Activated T-helper 2 cell treated with anti-CD3 and anti-CD28 coated beads, Interferon-gamma antibody, Interleukin-2, Interleukin-4, amounts not matched to agents 10 μg/mL and 5 μg/mL and 100 μg/mL, durations not matched to agents 14 hours and 24 hours and 36 hours (primary cell): ENCODE measurements at regions not wholly inside any gene's neighbourhood (a gene's known extent, or its start where the extent isn't known, plus 50 kb on each side); places are given as distances from the start of the nearest gene placed in this dataset.

Experiments
- DNase-seq: peaks from one replicate; pipeline ENCODE4 v3.0.0; 2021; ENCODE audit warnings: low spot score
- H3K27ac Mint-ChIP-seq: one replicate; pipeline ENCODE4 v1.8.0; 2021; ENCODE audit warnings: mixed read lengths
- H3K27me3 Mint-ChIP-seq: one replicate; pipeline ENCODE4 v1.8.0; 2021; ENCODE audit warnings: low read depth, mixed read lengths
- H3K36me3 Mint-ChIP-seq: one replicate; pipeline ENCODE4 v1.8.0; 2021; ENCODE audit warnings: low read depth, mixed read lengths
- H3K4me1 Mint-ChIP-seq: one replicate; pipeline ENCODE4 v1.8.0; 2021; ENCODE audit warnings: low read depth, mixed read lengths
- H3K4me3 Mint-ChIP-seq: one replicate; pipeline ENCODE4 v1.8.0; 2021; ENCODE audit warnings: low read depth, mild to moderate bottlenecking, moderate library complexity, mixed read lengths
- H3K9me3 Mint-ChIP-seq: one replicate; pipeline ENCODE4 v1.8.0; 2021; ENCODE audit warnings: mixed read lengths
- intact Hi-C: fragments of 100-400 bp; cut with micrococcal nuclease; formaldehyde crosslinking; loops from one replicate; pipeline ENCODE4 v1.15.1; 2023

DNA sequence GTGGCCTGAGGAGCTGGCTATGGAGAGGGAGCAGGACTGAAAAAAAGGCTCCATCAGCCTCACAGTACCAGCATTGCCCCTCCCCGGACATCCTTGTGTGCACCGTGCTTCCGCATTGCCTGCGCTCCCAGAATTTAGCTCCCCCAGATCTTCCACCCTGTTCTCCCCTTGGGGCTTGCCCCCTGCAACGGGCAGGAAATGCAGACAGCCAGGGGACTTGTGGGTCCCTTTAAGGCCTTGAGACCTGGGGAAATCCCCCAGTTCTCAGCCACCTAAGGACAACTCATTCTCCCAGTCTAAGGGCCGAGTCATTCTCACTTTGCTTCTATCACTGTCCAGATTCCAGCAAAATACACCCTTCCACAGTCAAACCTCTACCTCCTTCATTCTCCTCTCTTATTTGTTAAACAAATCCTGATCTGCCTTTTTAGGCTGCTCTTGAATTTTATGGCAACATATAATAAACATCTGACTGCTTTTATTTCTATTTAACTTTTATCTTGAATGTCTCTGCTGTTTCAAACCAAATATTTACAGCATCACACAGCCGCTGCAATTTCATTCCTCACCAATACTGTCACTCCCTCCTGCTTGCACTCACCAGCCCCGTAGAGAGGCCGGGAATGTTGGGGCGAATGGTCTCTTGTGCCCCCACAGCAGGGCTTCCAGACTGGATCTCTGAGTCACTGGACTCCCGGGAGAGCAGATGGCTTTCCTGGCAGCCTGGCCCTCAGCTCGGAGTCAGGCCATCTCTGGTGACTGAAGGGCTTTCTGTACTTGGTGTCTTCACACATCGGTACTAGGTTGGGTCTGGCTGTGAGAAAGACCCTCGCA lies 221.9 kb downstream of the TSHZ3 start:
- no peaks in the 10 kb centered on the region for H3K4me1 Mint-ChIP-seq
- H3K4me3 Mint-ChIP-seq, result no peak overlapping the region
- no peaks in the 10 kb centered on the region for H3K27me3 Mint-ChIP-seq
- no peaks in the 10 kb centered on the region for H3K36me3 Mint-ChIP-seq
- DNase-seq, result no peak
- H3K9me3 Mint-ChIP-seq, result no peaks in the 10 kb centered on the region
- intact Hi-C loops, result no loop called here
- H3K27ac Mint-ChIP-seq, result no peak overlapping the region

DNA sequence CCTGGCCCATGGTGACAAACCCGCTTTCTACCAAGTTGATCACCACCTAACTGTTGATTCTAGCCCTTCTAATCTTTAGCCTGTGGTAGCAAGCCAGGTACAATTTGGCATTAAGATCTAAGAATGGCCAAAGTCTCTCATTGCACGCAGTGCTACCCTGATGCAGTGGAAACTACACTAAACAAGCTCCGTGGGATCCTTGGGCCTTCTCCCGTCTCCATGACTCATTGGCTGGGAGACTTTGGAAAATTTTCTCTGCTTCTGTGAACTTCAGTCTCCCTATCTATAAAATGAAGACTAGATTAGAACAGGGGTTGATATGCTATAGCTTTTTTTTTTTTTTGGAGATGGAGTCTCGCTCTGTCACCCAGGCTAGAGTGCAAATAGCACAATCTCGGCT lies 223.0 kb downstream of the TSHZ3 start:
- Mint-ChIP-seq H3K36me3 (no peaks in the 10 kb centered on the region), H3K9me3 (no peaks in the 10 kb centered on the region), H3K27ac (no peak overlapping the region), H3K4me3 (no peak overlapping the region), H3K4me1 (no peaks in the 10 kb centered on the region), H3K27me3 (no peaks in the 10 kb centered on the region)
- no peak for DNase-seq
- intact Hi-C loops, result no loop called here

DNA sequence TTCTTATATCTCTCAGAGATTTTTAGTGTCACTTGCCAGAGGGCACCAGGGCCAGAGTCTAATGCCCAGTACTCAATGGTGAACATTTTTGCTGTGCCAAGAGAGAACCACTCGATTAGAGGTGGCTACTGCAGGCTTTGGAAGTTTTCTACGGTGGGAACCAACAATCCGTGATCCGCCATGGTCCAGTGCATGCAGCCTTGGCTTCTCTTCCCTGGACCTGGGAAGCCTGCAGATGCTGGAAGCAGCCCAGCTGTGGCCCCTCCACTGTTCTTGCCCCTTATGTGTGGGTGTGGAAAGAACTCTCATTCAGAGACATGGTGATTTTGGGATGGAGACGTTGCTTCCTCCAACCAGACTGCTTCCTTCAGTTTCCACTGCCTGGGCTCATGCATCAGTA lies 224.2 kb downstream of the TSHZ3 start:
- Mint-ChIP-seq H3K27me3 (no peaks in the 10 kb centered on the region), H3K4me3 (no peak overlapping the region), H3K4me1 (no peaks in the 10 kb centered on the region), H3K36me3 (no peaks in the 10 kb centered on the region), H3K9me3 (no peaks in the 10 kb centered on the region), H3K27ac (no peak overlapping the region)
- no peak for DNase-seq
- intact Hi-C loops, result no loop called here

DNA sequence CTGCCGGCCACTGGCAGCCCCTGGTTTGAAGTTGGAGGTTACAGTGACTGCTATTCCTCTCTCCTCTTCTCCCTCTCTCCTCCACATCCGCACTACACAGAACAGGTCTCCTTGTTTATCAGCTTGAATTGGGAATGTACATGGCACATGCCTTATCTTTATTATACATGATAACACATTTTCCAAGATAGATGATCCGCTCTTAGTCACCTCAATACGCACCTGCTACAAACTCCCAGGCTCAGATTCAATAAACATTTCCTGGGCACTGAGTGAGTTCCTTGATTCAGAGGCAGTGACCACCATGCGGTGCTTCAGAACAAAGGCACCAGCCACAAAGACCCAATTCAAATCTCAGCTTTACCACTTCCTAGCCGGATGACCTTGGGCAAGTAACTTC lies 227.7 kb downstream of the TSHZ3 start:
- no peaks in the 10 kb centered on the region for H3K27me3 Mint-ChIP-seq
- intact Hi-C loops, result no loop called here
- no peaks in the 10 kb centered on the region for H3K36me3 Mint-ChIP-seq
- no peaks in the 10 kb centered on the region for H3K9me3 Mint-ChIP-seq
- H3K4me1 Mint-ChIP-seq, result no peaks in the 10 kb centered on the region
- DNase-seq, result no peak
- no peak overlapping the region for H3K27ac Mint-ChIP-seq
- H3K4me3 Mint-ChIP-seq, result no peak overlapping the region

DNA sequence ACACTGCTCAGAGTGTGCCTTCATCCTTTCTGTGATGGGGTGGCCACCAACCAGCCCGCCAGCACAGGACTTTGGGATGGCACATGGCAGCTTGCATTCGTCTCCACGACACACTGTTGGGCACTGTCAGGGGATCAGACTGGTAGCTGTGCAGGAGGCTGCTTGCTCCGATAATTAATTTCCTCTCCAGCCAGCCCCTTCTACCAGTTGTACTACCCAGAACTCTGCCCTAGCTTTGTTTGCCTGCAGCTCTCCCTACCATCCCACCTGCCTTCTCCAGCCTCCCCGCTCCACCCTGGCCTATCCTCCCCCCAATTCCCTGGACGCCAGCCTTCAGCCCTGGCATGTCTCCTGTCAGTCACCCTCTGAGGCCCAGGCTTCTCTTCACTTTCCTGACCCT lies 228.3 kb downstream of the TSHZ3 start:
- Mint-ChIP-seq H3K4me3 (no peak overlapping the region), H3K9me3 (no peaks in the 10 kb centered on the region), H3K27ac (no peak overlapping the region), H3K27me3 (no peaks in the 10 kb centered on the region), H3K36me3 (no peaks in the 10 kb centered on the region), H3K4me1 (no peaks in the 10 kb centered on the region)
- no peak for DNase-seq
- intact Hi-C loops, result no loop called here

DNA sequence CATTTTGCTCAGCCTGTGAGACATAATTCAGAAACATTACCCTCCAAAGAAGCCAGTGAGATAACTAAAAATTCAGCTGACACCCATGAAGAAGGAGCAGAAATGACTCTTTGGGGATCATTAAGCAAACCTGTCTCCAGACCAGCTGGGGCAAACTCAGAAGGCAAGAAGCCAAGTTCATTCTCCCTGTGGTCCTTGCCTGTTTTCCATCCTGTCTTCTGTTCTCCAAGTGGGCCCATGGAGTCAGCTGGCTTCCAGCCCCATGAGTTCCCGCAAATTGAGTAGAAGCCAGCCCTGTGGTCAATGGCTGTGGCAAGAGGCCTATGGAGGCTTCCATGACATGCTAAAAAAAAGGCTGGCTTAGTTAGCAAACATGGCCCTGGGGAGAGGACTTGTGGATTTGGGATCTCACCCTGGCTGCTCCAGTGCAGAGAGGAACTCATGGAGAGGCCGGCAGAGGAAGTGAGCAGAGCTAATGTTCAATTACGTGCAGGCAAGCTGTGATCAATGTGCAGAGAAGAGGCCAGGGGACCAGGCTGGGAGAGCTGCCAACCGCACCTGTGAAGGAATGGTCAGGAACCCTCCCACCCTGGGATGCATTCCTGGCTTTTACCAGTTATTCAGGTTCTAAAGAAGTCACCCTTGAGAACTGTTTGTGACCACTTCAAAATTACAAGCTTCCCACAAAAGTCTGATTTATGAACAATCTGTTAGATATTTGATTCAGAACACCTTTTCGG lies 229.1 kb downstream of the TSHZ3 start:
- intact Hi-C loops, result no loop called here
- no peak overlapping the region for H3K4me3 Mint-ChIP-seq
- no peaks in the 10 kb centered on the region for H3K27me3 Mint-ChIP-seq
- DNase-seq, result no peak
- H3K9me3 Mint-ChIP-seq, result no peaks in the 10 kb centered on the region
- no peak overlapping the region for H3K27ac Mint-ChIP-seq
- H3K36me3 Mint-ChIP-seq, result no peaks in the 10 kb centered on the region
- H3K4me1 Mint-ChIP-seq, result no peaks in the 10 kb centered on the region

DNA sequence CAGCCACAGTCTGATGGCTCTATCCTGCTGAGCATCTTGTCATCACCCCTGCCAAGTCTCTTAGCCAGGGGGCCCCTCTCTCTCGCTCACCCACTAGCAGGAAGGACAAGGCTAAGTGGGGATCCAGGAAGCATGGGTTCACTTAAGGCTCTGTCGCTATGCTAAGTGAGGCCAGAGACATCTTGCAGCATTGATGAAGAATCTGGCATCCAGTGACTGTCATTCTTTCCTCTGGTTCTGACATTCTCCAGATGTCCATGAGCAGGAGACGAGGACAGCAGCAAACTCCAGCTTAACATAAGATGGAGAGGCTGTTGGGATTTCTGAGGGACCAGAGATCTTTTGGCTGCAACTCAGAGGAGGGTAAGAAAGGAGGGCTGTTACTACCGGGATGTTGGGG lies 230.2 kb downstream of the TSHZ3 start:
- Mint-ChIP-seq H3K4me1 (no peaks in the 10 kb centered on the region), H3K36me3 (no peaks in the 10 kb centered on the region), H3K9me3 (no peaks in the 10 kb centered on the region), H3K4me3 (no peak overlapping the region), H3K27ac (no peak overlapping the region), H3K27me3 (no peaks in the 10 kb centered on the region)
- no peak for DNase-seq
- intact Hi-C loops, result no loop called here

DNA sequence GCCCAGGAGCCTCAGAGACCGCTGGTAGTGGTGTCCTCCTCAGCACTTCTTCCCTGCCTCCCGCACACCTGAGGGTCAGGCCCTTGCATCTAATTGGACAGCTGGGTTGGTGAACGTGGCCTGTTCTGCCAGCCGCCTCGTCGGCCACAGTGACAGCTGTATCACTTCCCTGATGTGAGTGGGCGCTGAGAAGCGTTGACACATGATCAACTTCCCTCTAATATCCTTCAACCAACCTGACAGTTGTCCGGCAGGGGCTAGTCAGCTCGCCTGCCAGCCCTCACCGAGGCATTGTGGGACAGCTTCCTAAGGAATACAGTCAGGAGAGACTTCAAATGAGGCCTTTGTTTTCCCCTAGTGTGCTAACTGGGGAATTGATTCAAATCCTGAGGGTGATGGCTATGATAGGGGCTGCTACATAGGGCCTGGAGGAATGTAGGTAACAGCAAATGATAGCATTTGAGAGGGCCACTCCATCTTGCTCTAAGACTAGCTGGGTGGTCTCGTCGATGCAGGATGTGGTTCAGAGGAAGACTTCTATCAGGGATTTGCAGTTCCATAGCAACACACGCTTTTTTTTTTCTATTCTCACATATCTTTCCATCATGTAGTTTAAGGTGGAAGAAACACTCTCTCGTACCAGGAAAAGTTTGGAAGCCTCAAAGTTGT lies 230.8 kb downstream of the TSHZ3 start:
- DNase-seq, result no peak
- intact Hi-C loops, result no loop called here
- Mint-ChIP-seq H3K36me3 (no peaks in the 10 kb centered on the region), H3K9me3 (no peaks in the 10 kb centered on the region), H3K27ac (no peak overlapping the region), H3K27me3 (no peaks in the 10 kb centered on the region), H3K4me1 (no peaks in the 10 kb centered on the region), H3K4me3 (no peak overlapping the region)

DNA sequence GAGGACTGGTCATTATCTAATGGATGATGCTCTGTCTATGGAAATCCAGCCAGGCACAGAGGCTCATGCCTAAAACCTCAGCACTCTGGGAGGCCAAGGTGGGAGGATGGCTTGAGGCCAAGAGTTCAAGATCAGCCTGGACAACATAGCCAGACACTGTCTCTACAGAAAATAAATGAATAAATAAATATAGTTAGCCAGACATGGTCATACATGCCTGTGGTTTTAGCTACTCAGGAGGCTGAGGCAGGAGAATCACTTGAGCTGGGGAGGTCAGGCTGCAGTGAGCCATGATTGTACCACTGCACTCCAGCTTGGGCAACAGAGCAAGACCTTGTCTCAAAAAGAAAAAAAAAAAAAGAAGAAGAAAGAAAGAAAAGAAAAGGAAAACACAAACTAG lies 234.7 kb downstream of the TSHZ3 start:
- peaks cover 2% of the 10 kb centered on the region for H3K4me1 Mint-ChIP-seq
- H3K27me3 Mint-ChIP-seq, result no peaks in the 10 kb centered on the region
- H3K4me3 Mint-ChIP-seq, result no peak overlapping the region
- H3K36me3 Mint-ChIP-seq, result no peaks in the 10 kb centered on the region
- no peak overlapping the region for H3K27ac Mint-ChIP-seq
- H3K9me3 Mint-ChIP-seq, result no peaks in the 10 kb centered on the region
- intact Hi-C loops, result no loop called here
- no peak for DNase-seq

DNA sequence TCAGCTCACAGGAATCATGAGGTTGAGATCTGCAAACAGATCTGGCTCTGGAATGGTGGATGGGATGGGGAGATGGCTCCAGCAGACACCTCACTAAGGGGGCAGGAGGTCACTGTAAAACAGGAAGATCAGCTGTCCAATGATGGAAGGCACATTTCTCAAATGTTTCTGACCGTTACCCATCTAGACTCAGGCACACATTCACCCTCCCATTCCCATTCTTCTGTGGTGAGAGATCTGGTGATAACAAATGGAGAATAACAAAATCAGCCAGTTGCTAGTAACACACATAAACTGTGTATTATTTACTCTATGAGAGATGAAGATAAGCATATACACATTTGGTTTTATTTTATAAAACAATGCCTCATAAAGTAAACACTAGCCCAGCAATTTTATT lies 235.9 kb downstream of the TSHZ3 start:
- H3K4me3 Mint-ChIP-seq, result no peak overlapping the region
- H3K36me3 Mint-ChIP-seq, result no peaks in the 10 kb centered on the region
- no peak overlapping the region for H3K27ac Mint-ChIP-seq
- H3K27me3 Mint-ChIP-seq, result no peaks in the 10 kb centered on the region
- intact Hi-C loops, result no loop called here
- no peak for DNase-seq
- H3K4me1 Mint-ChIP-seq, result peaks cover 5% of the 10 kb centered on the region
- H3K9me3 Mint-ChIP-seq, result no peaks in the 10 kb centered on the region

DNA sequence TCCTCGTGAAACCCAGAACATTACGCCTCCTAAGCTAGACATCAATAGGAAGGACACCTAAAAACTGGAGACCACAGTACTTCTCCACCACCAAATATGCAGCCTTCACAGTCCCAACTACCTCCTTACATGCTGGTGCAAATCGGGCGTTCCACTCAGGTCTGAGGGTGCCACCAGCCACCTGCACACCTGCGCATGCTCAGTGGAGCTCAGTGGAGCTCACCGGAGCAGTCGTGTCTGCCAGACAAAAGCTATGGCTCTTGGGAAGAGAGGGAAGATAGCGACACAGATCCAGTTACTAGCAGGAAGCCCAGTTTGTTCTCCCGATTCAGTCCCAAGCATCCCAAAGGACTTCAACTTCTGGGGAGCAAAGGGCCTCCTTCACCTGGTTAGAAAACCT lies 237.1 kb downstream of the TSHZ3 start:
- Mint-ChIP-seq H3K4me3 (no peak overlapping the region), H3K9me3 (no peaks in the 10 kb centered on the region), H3K27ac (no peak overlapping the region), H3K27me3 (no peaks in the 10 kb centered on the region), H3K36me3 (no peaks in the 10 kb centered on the region), H3K4me1 (peaks cover 5% of the 10 kb centered on the region)
- intact Hi-C loops, result no loop called here
- no peak for DNase-seq

DNA sequence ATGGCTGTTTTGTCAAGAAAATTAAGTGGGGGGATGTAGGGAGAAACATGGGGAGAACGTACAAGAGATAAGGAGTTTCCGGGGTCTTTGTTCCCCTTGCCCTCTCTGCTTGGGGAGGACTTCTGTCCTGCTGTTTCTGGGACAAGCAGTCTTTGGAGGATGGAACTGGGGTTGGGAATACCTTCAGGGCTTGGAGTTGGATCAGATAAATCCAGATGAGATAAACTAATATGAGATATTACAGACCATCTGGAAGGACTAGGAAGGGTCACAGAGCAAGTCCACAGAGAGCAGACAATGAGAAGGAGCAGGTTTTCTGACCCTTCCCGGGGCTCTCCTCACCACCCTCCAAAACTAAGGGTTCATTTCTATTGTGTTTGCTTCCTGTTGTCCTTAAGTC lies 237.5 kb downstream of the TSHZ3 start:
- intact Hi-C loops, result no loop called here

DNA sequence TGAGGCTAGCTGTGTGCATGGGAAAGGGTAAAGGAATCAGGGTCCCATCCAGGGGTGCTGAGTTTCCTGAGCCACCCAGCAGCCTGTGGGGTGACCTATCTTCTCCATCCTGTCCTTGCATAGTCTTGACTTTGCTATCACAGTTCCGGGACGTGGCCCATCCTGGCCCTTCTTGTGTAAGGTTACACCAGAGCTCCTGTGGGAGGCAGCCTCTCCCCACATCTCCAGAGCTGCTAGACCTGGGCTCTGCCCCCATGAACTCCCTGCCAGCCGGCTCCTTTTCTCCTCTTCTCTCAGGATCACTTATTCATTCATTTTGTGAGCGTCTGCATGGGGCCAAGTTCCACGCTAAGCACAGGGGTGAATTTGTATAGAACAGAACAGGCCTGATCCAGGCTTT lies 238.9 kb downstream of the TSHZ3 start:
- intact Hi-C loops, result no loop called here
- DNase-seq, result no peak
- H3K4me1 Mint-ChIP-seq, result peaks cover 5% of the 10 kb centered on the region

More for the DNA sequence above, 237.5 kb downstream of the TSHZ3 start:
- Mint-ChIP-seq H3K27me3 (no peaks in the 10 kb centered on the region), H3K9me3 (no peaks in the 10 kb centered on the region), H3K4me3 (no peak overlapping the region), H3K36me3 (no peaks in the 10 kb centered on the region), H3K27ac (no peak overlapping the region), H3K4me1 (peaks cover 5% of the 10 kb centered on the region)
- DNase-seq, result no peak

More for the DNA sequence above, 238.9 kb downstream of the TSHZ3 start:
- no peaks in the 10 kb centered on the region for H3K36me3 Mint-ChIP-seq
- H3K27me3 Mint-ChIP-seq, result no peaks in the 10 kb centered on the region
- no peak overlapping the region for H3K27ac Mint-ChIP-seq
- no peak overlapping the region for H3K4me3 Mint-ChIP-seq
- no peaks in the 10 kb centered on the region for H3K9me3 Mint-ChIP-seq
